ENCODE measurements at regions not wholly inside any gene's neighbourhood (a gene's known extent, or its start where the extent isn't known, plus 50 kb on each side); places are given as distances from the start of the nearest gene placed in this dataset.

GRCh38 chr20:40631119-40631631 lies 57.9 kb downstream of the MAFB start:
- Histone ChIP-seq H3K9me2 (replicated peaks; ENCODE audit: insufficient read depth, low read length) (no peaks in the 10 kb centered on the region), H4K20me1 (ENCODE audit: low read depth, low read length) (no peaks in the 10 kb centered on the region), H3K79me2 (ENCODE audit: insufficient read depth, low read length) (no peaks in the 10 kb centered on the region), H3K27ac (ENCODE audit: low read depth, low read length) (no peak overlapping the region), H3K9ac (ENCODE audit: low read length) (no peak overlapping the region), H3K4me2 (ENCODE audit: low read depth, low read length, poor library complexity, severe bottlenecking) (no peak overlapping the region), H2AFZ (ENCODE audit: low read depth, low read length, severe bottlenecking) (no peak overlapping the region), H3K27me3 (ENCODE audit: low read length) (no peaks in the 10 kb centered on the region), H3K36me3 (ENCODE audit: low read length) (no peaks in the 10 kb centered on the region), H3F3A (ENCODE audit: insufficient read depth) (no peaks in the 10 kb centered on the region), H3K4me3 (ENCODE audit: insufficient read depth, low read length, poor library complexity, severe bottlenecking) (no peak overlapping the region), H3K9me3 (ENCODE audit: insufficient read depth, low read length) (no peaks in the 10 kb centered on the region)
- no peak for TF ChIP-seq CTCF (IDR thresholded peaks at IDR 0.05; ENCODE audit: insufficient read depth, low read length, poor library complexity, severe bottlenecking)
- TF ChIP-seq EZH2phosphoT487 (conservative IDR thresholded peaks at IDR 0.05; ENCODE audit: low read length), result no peak

GRCh38 chr20:40630713-40631112 lies 58.3 kb downstream of the MAFB start:
- Histone ChIP-seq H4K20me1 (ENCODE audit: low read depth, low read length) (no peaks in the 10 kb centered on the region), H3K9me2 (replicated peaks; ENCODE audit: insufficient read depth, low read length) (no peaks in the 10 kb centered on the region)
- TF ChIP-seq EZH2phosphoT487 (conservative IDR thresholded peaks at IDR 0.05; ENCODE audit: low read length), result no peak
- no peak for TF ChIP-seq CTCF (IDR thresholded peaks at IDR 0.05; ENCODE audit: insufficient read depth, low read length, poor library complexity, severe bottlenecking)

GRCh38 chr20:40630099-40630498 lies 58.9 kb downstream of the MAFB start:
- Histone ChIP-seq H3K79me2 (ENCODE audit: insufficient read depth, low read length) (no peaks in the 10 kb centered on the region), H3K4me3 (ENCODE audit: insufficient read depth, low read length, poor library complexity, severe bottlenecking) (no peak overlapping the region), H4K20me1 (ENCODE audit: low read depth, low read length) (no peaks in the 10 kb centered on the region), H3K27ac (ENCODE audit: low read depth, low read length) (no peak overlapping the region), H3K9me3 (ENCODE audit: insufficient read depth, low read length) (no peaks in the 10 kb centered on the region), H3K4me2 (ENCODE audit: low read depth, low read length, poor library complexity, severe bottlenecking) (no peak overlapping the region), H3K27me3 (ENCODE audit: low read length) (no peaks in the 10 kb centered on the region), H3F3A (ENCODE audit: insufficient read depth) (no peaks in the 10 kb centered on the region), H2AFZ (ENCODE audit: low read depth, low read length, severe bottlenecking) (no peak overlapping the region), H3K36me3 (ENCODE audit: low read length) (no peaks in the 10 kb centered on the region), H3K9me2 (replicated peaks; ENCODE audit: insufficient read depth, low read length) (no peaks in the 10 kb centered on the region), H3K9ac (ENCODE audit: low read length) (no peak overlapping the region)
- TF ChIP-seq EZH2phosphoT487 (conservative IDR thresholded peaks at IDR 0.05; ENCODE audit: low read length) (no peak), CTCF (IDR thresholded peaks at IDR 0.05; ENCODE audit: insufficient read depth, low read length, poor library complexity, severe bottlenecking) (no peak)

More at GRCh38 chr20:40630713-40631112, 58.3 kb downstream of the MAFB start:
- Histone ChIP-seq H3K9me3 (ENCODE audit: insufficient read depth, low read length) (no peaks in the 10 kb centered on the region), H3K4me3 (ENCODE audit: insufficient read depth, low read length, poor library complexity, severe bottlenecking) (no peak overlapping the region), H3K27ac (ENCODE audit: low read depth, low read length) (no peak overlapping the region), H3K79me2 (ENCODE audit: insufficient read depth, low read length) (no peaks in the 10 kb centered on the region), H3K4me2 (ENCODE audit: low read depth, low read length, poor library complexity, severe bottlenecking) (no peak overlapping the region), H3K36me3 (ENCODE audit: low read length) (no peaks in the 10 kb centered on the region), H3F3A (ENCODE audit: insufficient read depth) (no peaks in the 10 kb centered on the region), H2AFZ (ENCODE audit: low read depth, low read length, severe bottlenecking) (no peak overlapping the region), H3K9ac (ENCODE audit: low read length) (no peak overlapping the region), H3K27me3 (ENCODE audit: low read length) (no peaks in the 10 kb centered on the region)

Data from SU-DHL-6 (cell line).